Hepatocyte (in vitro differentiated cells): ENCODE measurements at regions not wholly inside any gene's neighbourhood (a gene's known extent, or its start where the extent isn't known, plus 50 kb on each side); places are given as distances from the start of the nearest gene placed in this dataset.

Source experiments
- EZH2 ChIP-seq: fragments of 200-600 bp; sonication (generic); IDR thresholded peaks from 2 replicates; pipeline ENCODE4 v1.6.1; 2016; ENCODE audit warnings: antibody characterized with exemption, mild to moderate bottlenecking, borderline replicate concordance
- TF ChIP-seq, protein P1 (sequence below): fragments of 200-600 bp; sonication (generic); IDR thresholded peaks from 2 replicates; pipeline ENCODE4 v1.5.1; 2016; ENCODE audit warnings: antibody characterized with exemption, mild to moderate bottlenecking; ENCODE audit not compliant: poor library complexity

DNA sequence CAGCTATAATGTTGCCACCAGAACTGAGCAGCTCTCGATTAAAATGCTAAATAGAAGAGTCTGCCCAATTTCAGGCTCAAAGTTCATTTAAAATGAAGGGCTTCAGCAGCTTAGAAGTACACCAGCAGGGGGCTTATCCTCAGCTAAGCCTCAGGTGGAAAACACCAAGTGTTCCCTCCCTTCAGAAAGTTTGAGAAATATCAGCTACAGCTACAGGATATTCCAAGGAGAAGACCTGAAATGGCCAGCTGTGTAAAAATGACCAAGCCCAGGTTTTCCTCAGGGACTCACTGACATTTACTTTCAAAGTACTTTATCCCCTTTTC lies 395.4 kb downstream of the DTWD2 start:
- TF ChIP-seq EZH2: no peak
- TF ChIP-seq, protein P1, sequence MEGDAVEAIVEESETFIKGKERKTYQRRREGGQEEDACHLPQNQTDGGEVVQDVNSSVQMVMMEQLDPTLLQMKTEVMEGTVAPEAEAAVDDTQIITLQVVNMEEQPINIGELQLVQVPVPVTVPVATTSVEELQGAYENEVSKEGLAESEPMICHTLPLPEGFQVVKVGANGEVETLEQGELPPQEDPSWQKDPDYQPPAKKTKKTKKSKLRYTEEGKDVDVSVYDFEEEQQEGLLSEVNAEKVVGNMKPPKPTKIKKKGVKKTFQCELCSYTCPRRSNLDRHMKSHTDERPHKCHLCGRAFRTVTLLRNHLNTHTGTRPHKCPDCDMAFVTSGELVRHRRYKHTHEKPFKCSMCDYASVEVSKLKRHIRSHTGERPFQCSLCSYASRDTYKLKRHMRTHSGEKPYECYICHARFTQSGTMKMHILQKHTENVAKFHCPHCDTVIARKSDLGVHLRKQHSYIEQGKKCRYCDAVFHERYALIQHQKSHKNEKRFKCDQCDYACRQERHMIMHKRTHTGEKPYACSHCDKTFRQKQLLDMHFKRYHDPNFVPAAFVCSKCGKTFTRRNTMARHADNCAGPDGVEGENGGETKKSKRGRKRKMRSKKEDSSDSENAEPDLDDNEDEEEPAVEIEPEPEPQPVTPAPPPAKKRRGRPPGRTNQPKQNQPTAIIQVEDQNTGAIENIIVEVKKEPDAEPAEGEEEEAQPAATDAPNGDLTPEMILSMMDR: no peak
